ENCODE measurements at regions not wholly inside any gene's neighbourhood (a gene's known extent, or its start where the extent isn't known, plus 50 kb on each side); places are given as distances from the start of the nearest gene placed in this dataset.

- Histone ChIP-seq H3K4ac (ENCODE audit: low read length) (no peak overlapping the region), H3K4me3 (ENCODE audit: low read length in 2 of 2) (no peak overlapping the region), H3K4me1 (ENCODE audit: control insufficient read depth in 2 of 2, insufficient read depth in 1 of 2, low read depth in 1 of 2, low read length in 2 of 2) (peaks cover 0 to 2% of the 10 kb centered on the region in 2 donors), H3K27ac (replicated peaks; ENCODE audit: low read length) (no peak overlapping the region), H3K4me2 (ENCODE audit: insufficient read depth, low read length, poor library complexity, severe bottlenecking) (no peak overlapping the region), H2BK15ac (ENCODE audit: low read length) (no peak overlapping the region), H3K9me3 (replicated peaks in 1 of 2; ENCODE audit: control insufficient read depth in 2 of 2, insufficient read depth in 1 of 2, low read depth in 1 of 2, low read length in 2 of 2) (peaks cover 0 to 3% of the 10 kb centered on the region in 2 donors), H4K8ac (ENCODE audit: low read depth, low read length) (no peak overlapping the region), H3K36me3 (replicated peaks in 1 of 2; ENCODE audit: control insufficient read depth in 2 of 2, insufficient read depth in 2 of 2, low read length in 2 of 2) (no peaks in the 10 kb centered on the region), H3K23ac (ENCODE audit: low read depth, low read length, poor library complexity) (no peak overlapping the region), H3K14ac (ENCODE audit: low read length) (no peak overlapping the region), H3K27me3 (ENCODE audit: control insufficient read depth in 3 of 3, insufficient read depth in 3 of 3, low read depth in 1 of 3, low read length in 3 of 3) (no peaks in the 10 kb centered on the region), H3K9ac (ENCODE audit: low read depth, low read length, poor library complexity) (no peak overlapping the region), H2AK5ac (ENCODE audit: low read depth, low read length) (no peak overlapping the region), H2AFZ (ENCODE audit: low read length) (no peak overlapping the region), H3K79me1 (ENCODE audit: low read depth, low read length) (no peaks in the 10 kb centered on the region), H2BK120ac (ENCODE audit: low read depth, low read length) (no peak overlapping the region), H4K91ac (ENCODE audit: low read depth, low read length, poor library complexity) (no peak overlapping the region), H2BK5ac (ENCODE audit: low read length) (no peak overlapping the region), H2BK12ac (ENCODE audit: low read length) (no peak overlapping the region), H3K18ac (ENCODE audit: low read length) (no peak overlapping the region)
- WGBS, 2 donors (ENCODE audit: extremely low coverage in 2 of 2, insufficient read length in 2 of 2, insufficient replicate concordance in 1 of 2), result no CpG with 5 or more reads among the region's 3 CpGs
- no peak for DNase-seq (ENCODE audit: low spot score)
Observed at GRCh38 chr1:82807563-82807962, 1006.8 kb downstream of the ADGRL2 start.

- peaks cover 0 to 4% of the 10 kb centered on the region in 2 donors for H3K4me1 ChIP-seq (ENCODE audit: control insufficient read depth in 2 of 2, insufficient read depth in 1 of 2, low read depth in 1 of 2, low read length in 2 of 2)
- no peak overlapping the region for H3K4me3 ChIP-seq (ENCODE audit: low read length in 2 of 2)
Observed at GRCh38 chr1:82806133-82806532, 1005.4 kb downstream of the ADGRL2 start.

GRCh38 chr1:82801176-82801575 lies 1000.4 kb downstream of the ADGRL2 start:
- H3K36me3 ChIP-seq (replicated peaks in 1 of 2; ENCODE audit: control insufficient read depth in 2 of 2, insufficient read depth in 2 of 2, low read length in 2 of 2), result no peaks in the 10 kb centered on the region
- peaks cover 4 to 9% of the 10 kb centered on the region in 2 donors for H3K9me3 ChIP-seq (replicated peaks in 1 of 2; ENCODE audit: control insufficient read depth in 2 of 2, insufficient read depth in 1 of 2, low read depth in 1 of 2, low read length in 2 of 2)
- no peaks in the 10 kb centered on the region for H3K27me3 ChIP-seq (ENCODE audit: control insufficient read depth in 3 of 3, insufficient read depth in 3 of 3, low read depth in 1 of 3, low read length in 3 of 3)
- H3K9ac ChIP-seq (ENCODE audit: low read depth, low read length, poor library complexity), result no peak overlapping the region
- no peak overlapping the region for H3K4ac ChIP-seq (ENCODE audit: low read length)
- H3K4me3 ChIP-seq (ENCODE audit: low read length in 2 of 2), result no peak overlapping the region
- no peak overlapping the region for H3K18ac ChIP-seq (ENCODE audit: low read length)
- no CpG with 5 or more reads among the region's 2 CpGs for WGBS, 2 donors (ENCODE audit: extremely low coverage in 2 of 2, insufficient read length in 2 of 2, insufficient replicate concordance in 1 of 2)
- H3K14ac ChIP-seq (ENCODE audit: low read length), result no peak overlapping the region
- no peaks in the 10 kb centered on the region for H3K79me1 ChIP-seq (ENCODE audit: low read depth, low read length)
- no peak overlapping the region for H2AK5ac ChIP-seq (ENCODE audit: low read depth, low read length)
- H2BK120ac ChIP-seq (ENCODE audit: low read depth, low read length), result no peak overlapping the region
- no peak overlapping the region for H4K91ac ChIP-seq (ENCODE audit: low read depth, low read length, poor library complexity)
- no peak overlapping the region for H2BK5ac ChIP-seq (ENCODE audit: low read length)
- no peak overlapping the region for H3K27ac ChIP-seq (replicated peaks; ENCODE audit: low read length)
- H3K23ac ChIP-seq (ENCODE audit: low read depth, low read length, poor library complexity), result no peak overlapping the region
- H3K4me2 ChIP-seq (ENCODE audit: insufficient read depth, low read length, poor library complexity, severe bottlenecking), result no peak overlapping the region
- H4K8ac ChIP-seq (ENCODE audit: low read depth, low read length), result no peak overlapping the region
- peaks cover 3 to 8% of the 10 kb centered on the region in 2 donors for H3K4me1 ChIP-seq (ENCODE audit: control insufficient read depth in 2 of 2, insufficient read depth in 1 of 2, low read depth in 1 of 2, low read length in 2 of 2)
- DNase-seq (ENCODE audit: low spot score), result no peak
- no peak overlapping the region for H2BK15ac ChIP-seq (ENCODE audit: low read length)
- no peak overlapping the region for H2AFZ ChIP-seq (ENCODE audit: low read length)
- no peak overlapping the region for H2BK12ac ChIP-seq (ENCODE audit: low read length)

More at GRCh38 chr1:82806133-82806532, 1005.4 kb downstream of the ADGRL2 start:
- no peak overlapping the region for H3K4ac ChIP-seq (ENCODE audit: low read length)
- H3K79me1 ChIP-seq (ENCODE audit: low read depth, low read length), result no peaks in the 10 kb centered on the region
- no peak overlapping the region for H2AFZ ChIP-seq (ENCODE audit: low read length)
- WGBS, 2 donors (ENCODE audit: extremely low coverage in 2 of 2, insufficient read length in 2 of 2, insufficient replicate concordance in 1 of 2), result no CpG with 5 or more reads among the region's 3 CpGs
- no peak overlapping the region for H2BK12ac ChIP-seq (ENCODE audit: low read length)
- no peak overlapping the region for H2BK15ac ChIP-seq (ENCODE audit: low read length)
- H3K9ac ChIP-seq (ENCODE audit: low read depth, low read length, poor library complexity), result no peak overlapping the region
- no peaks in the 10 kb centered on the region for H3K36me3 ChIP-seq (replicated peaks in 1 of 2; ENCODE audit: control insufficient read depth in 2 of 2, insufficient read depth in 2 of 2, low read length in 2 of 2)
- H3K23ac ChIP-seq (ENCODE audit: low read depth, low read length, poor library complexity), result no peak overlapping the region
- no peak overlapping the region for H2BK5ac ChIP-seq (ENCODE audit: low read length)
- H3K9me3 ChIP-seq (replicated peaks in 1 of 2; ENCODE audit: control insufficient read depth in 2 of 2, insufficient read depth in 1 of 2, low read depth in 1 of 2, low read length in 2 of 2), result peaks cover 0 to 3% of the 10 kb centered on the region in 2 donors
- no peak overlapping the region for H3K4me2 ChIP-seq (ENCODE audit: insufficient read depth, low read length, poor library complexity, severe bottlenecking)
- no peak overlapping the region for H3K27ac ChIP-seq (replicated peaks; ENCODE audit: low read length)
- H3K14ac ChIP-seq (ENCODE audit: low read length), result no peak overlapping the region
- DNase-seq (ENCODE audit: low spot score), result no peak
- H4K91ac ChIP-seq (ENCODE audit: low read depth, low read length, poor library complexity), result no peak overlapping the region
- no peak overlapping the region for H4K8ac ChIP-seq (ENCODE audit: low read depth, low read length)
- H2AK5ac ChIP-seq (ENCODE audit: low read depth, low read length), result no peak overlapping the region
- no peak overlapping the region for H3K18ac ChIP-seq (ENCODE audit: low read length)
- no peak overlapping the region for H2BK120ac ChIP-seq (ENCODE audit: low read depth, low read length)
- H3K27me3 ChIP-seq (ENCODE audit: control insufficient read depth in 3 of 3, insufficient read depth in 3 of 3, low read depth in 1 of 3, low read length in 3 of 3), result no peaks in the 10 kb centered on the region

GRCh38 chr1:82800721-82801120 lies 1000.0 kb downstream of the ADGRL2 start:
- no peak overlapping the region for H2AFZ ChIP-seq (ENCODE audit: low read length)
- no peak overlapping the region for H2AK5ac ChIP-seq (ENCODE audit: low read depth, low read length)
- peaks cover 3 to 6% of the 10 kb centered on the region in 2 donors for H3K4me1 ChIP-seq (ENCODE audit: control insufficient read depth in 2 of 2, insufficient read depth in 1 of 2, low read depth in 1 of 2, low read length in 2 of 2)
- no peaks in the 10 kb centered on the region for H3K79me1 ChIP-seq (ENCODE audit: low read depth, low read length)
- peaks cover 1 to 9% of the 10 kb centered on the region in 2 donors for H3K9me3 ChIP-seq (replicated peaks in 1 of 2; ENCODE audit: control insufficient read depth in 2 of 2, insufficient read depth in 1 of 2, low read depth in 1 of 2, low read length in 2 of 2)
- no peak overlapping the region for H2BK5ac ChIP-seq (ENCODE audit: low read length)
- H3K4ac ChIP-seq (ENCODE audit: low read length), result no peak overlapping the region
- no peak overlapping the region for H3K9ac ChIP-seq (ENCODE audit: low read depth, low read length, poor library complexity)
- no peak overlapping the region for H2BK120ac ChIP-seq (ENCODE audit: low read depth, low read length)
- no peak overlapping the region for H2BK15ac ChIP-seq (ENCODE audit: low read length)
- H3K23ac ChIP-seq (ENCODE audit: low read depth, low read length, poor library complexity), result no peak overlapping the region
- no CpG with 5 or more reads among the region's 2 CpGs for WGBS, 2 donors (ENCODE audit: extremely low coverage in 2 of 2, insufficient read length in 2 of 2, insufficient replicate concordance in 1 of 2)
- no peak overlapping the region for H3K4me2 ChIP-seq (ENCODE audit: insufficient read depth, low read length, poor library complexity, severe bottlenecking)
- H3K4me3 ChIP-seq (ENCODE audit: low read length in 2 of 2), result no peak overlapping the region
- no peaks in the 10 kb centered on the region for H3K27me3 ChIP-seq (ENCODE audit: control insufficient read depth in 3 of 3, insufficient read depth in 3 of 3, low read depth in 1 of 3, low read length in 3 of 3)
- H2BK12ac ChIP-seq (ENCODE audit: low read length), result no peak overlapping the region
- H3K14ac ChIP-seq (ENCODE audit: low read length), result no peak overlapping the region
- H4K91ac ChIP-seq (ENCODE audit: low read depth, low read length, poor library complexity), result no peak overlapping the region
- no peak overlapping the region for H3K18ac ChIP-seq (ENCODE audit: low read length)
- no peak overlapping the region for H3K27ac ChIP-seq (replicated peaks; ENCODE audit: low read length)
- DNase-seq (ENCODE audit: low spot score), result no peak
- H3K36me3 ChIP-seq (replicated peaks in 1 of 2; ENCODE audit: control insufficient read depth in 2 of 2, insufficient read depth in 2 of 2, low read length in 2 of 2), result no peaks in the 10 kb centered on the region
- H4K8ac ChIP-seq (ENCODE audit: low read depth, low read length), result no peak overlapping the region
